ENCODE measurements at regions not wholly inside any gene's neighbourhood (a gene's known extent, or its start where the extent isn't known, plus 50 kb on each side); places are given as distances from the start of the nearest gene placed in this dataset.

GRCh38 chr14:71709987-71710386 is 222.2 kb upstream of the RGS6 start:
- TF ChIP-seq ZNF274 (IDR thresholded peaks at IDR 0.05; ENCODE audit: low read depth, low read length) (no peak), YY1 (IDR thresholded peaks at IDR 0.05; ENCODE audit: insufficient read depth, insufficient read length) (no peak), SUZ12 (IDR thresholded peaks at IDR 0.05; ENCODE audit: extremely low read depth, insufficient read depth, insufficient read length) (no peak)
